Large intestine (tissue), 3 donors: ENCODE measurements at regions not wholly inside any gene's neighbourhood (a gene's known extent, or its start where the extent isn't known, plus 50 kb on each side); places are given as distances from the start of the nearest gene placed in this dataset.

Source experiments
- DNase-seq, 2 donors: peaks; one replicate each; pipeline versions ENCODE4 v3.0.0 to v3.0.0-alpha.2; 2013
- H3K27ac ChIP-seq: one replicate; pipeline ENCODE4 v1.5.1; 2013; ENCODE audit warnings: low read length
- H3K27me3 ChIP-seq: 2 replicates; pipeline ENCODE4 v1.6.1; 2013; ENCODE audit warnings: low read length; ENCODE audit not compliant: control insufficient read depth, insufficient read depth
- H3K36me3 ChIP-seq: 2 replicates; pipeline ENCODE4 v1.6.1; 2013; ENCODE audit warnings: low read length; ENCODE audit not compliant: control insufficient read depth, insufficient read depth
- H3K4me1 ChIP-seq: one replicate; pipeline ENCODE4 v1.6.1; 2013; ENCODE audit warnings: low read length; ENCODE audit not compliant: control insufficient read depth, insufficient read depth
- H3K4me3 ChIP-seq: one replicate; pipeline ENCODE4 v1.5.1; 2013; ENCODE audit warnings: low read length
- H3K9me3 ChIP-seq: one replicate; pipeline ENCODE4 v1.6.1; 2013; ENCODE audit warnings: mild to moderate bottlenecking, low read depth, low read length, moderate library complexity; ENCODE audit not compliant: control insufficient read depth
- WGBS: methylation state at CpG from one replicate; pipeline ENCODE4 v1.1.5; 2013; ENCODE audit warnings: low lambda C conversion rate; ENCODE audit not compliant: insufficient coverage; 5-methylcytosine and 5-hydroxymethylcytosine counted together

DNA sequence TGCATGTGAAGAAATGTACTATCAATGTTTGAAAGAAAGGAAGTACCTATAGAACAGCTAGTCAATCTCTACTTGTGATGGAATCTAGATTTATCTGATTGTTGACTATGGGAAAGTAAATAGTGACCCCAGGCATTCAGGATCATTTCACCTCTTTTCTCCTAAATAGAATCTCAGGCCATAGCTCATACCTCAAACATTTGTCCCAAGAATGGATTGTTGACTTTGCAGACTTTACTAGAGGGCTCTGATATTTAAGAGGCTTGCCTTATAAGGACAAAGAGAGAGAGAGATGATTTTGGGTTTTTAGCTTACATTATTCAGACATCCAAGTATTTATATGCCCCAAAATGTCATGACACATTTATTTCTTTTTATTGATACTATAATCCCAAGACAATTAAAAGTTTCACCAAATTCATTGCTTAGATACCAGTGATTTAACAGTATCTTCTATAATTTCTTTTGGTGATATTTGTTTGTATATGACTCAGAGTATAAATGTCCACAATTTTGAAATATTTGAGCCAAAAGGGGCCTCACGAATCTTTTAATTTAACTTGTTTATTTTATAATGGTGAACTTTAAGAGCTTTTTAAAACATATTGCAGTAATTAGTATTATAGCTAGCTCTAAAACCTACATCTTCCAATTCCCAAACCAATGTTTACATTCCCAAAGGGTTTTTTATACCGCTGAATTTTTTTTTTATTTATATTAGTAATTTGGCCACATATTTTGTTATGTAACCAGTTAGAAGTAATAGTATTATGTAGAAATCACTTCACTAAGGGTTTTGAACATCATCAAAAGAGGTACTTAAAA, 614.1 kb downstream of the PCDH7 start:
- 86% methylated on average over 1 of the region's 2 CpGs for WGBS
- DNase-seq = no peak
- Histone ChIP-seq H3K4me1 (no peaks in the 10 kb centered on the region), H3K27ac (no peak overlapping the region), H3K9me3 (no peaks in the 10 kb centered on the region), H3K27me3 (no peaks in the 10 kb centered on the region), H3K4me3 (no peak overlapping the region), H3K36me3 (no peaks in the 10 kb centered on the region)

DNA sequence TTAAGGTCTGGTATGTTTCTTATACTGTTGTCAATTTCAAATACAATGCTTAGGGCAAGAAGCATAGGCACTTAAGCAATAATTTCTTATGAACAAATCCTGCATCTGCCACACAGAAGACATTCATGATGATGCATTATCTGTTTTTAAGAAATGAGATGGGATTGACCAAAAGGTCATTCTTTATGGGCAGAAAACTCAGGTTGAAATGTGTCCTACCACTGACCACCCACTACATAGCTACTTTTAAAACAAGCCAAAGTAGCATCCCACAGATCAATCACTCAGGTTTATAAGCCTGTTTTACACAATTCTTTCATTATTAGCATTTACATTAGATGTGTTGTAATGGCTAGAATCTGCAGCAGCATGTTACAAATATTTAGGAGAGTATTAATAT, 617.8 kb downstream of the PCDH7 start:
- DNase-seq = no peak
- no peaks in the 10 kb centered on the region for H3K27me3 ChIP-seq

DNA sequence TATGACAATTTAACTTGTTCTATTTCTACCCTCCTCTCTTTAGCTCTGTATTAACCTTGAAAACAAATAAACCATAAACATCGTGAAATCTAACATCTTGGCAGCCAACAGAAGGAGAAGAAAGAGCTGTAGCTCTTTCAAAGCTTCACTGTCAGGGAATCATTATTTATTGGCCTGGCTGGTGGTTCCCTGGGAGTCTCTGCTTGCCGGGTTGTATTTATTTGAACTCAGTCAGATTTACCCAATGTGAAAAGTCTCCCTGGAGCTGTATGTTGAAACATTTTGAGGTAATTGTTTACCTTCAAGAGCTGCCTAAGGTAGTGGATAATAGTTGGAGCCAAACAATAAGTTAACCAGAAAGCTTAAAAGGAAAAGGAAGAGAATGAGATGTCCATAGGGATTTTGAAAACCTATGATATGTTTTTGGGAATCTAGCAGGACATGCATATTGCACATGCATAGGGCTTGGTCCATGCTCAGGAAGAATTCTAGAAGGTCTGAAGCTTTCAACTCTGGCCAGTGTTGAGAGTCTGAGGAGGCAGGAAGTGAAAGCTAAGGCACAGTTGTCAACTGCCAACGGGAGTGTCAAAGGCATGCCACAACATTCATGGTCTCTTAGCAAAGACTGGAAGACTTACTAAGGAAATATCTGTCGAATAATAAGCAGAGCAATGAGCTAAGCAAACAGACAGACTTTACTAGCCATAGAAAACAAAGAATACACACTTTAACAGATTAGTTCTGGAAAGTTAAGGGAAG, 621.6 kb downstream of the PCDH7 start:
- Histone ChIP-seq H3K9me3 (no peaks in the 10 kb centered on the region), H3K4me1 (no peaks in the 10 kb centered on the region), H3K36me3 (no peaks in the 10 kb centered on the region), H3K27ac (no peak overlapping the region), H3K27me3 (no peaks in the 10 kb centered on the region), H3K4me3 (no peak overlapping the region)
- WGBS = 67% methylated on average over 1 of the region's 4 CpGs
- DNase-seq = no peak

More for the DNA sequence above, 617.8 kb downstream of the PCDH7 start:
- Histone ChIP-seq H3K4me1 (no peaks in the 10 kb centered on the region), H3K4me3 (no peak overlapping the region), H3K36me3 (no peaks in the 10 kb centered on the region), H3K9me3 (no peaks in the 10 kb centered on the region), H3K27ac (no peak overlapping the region)

DNA sequence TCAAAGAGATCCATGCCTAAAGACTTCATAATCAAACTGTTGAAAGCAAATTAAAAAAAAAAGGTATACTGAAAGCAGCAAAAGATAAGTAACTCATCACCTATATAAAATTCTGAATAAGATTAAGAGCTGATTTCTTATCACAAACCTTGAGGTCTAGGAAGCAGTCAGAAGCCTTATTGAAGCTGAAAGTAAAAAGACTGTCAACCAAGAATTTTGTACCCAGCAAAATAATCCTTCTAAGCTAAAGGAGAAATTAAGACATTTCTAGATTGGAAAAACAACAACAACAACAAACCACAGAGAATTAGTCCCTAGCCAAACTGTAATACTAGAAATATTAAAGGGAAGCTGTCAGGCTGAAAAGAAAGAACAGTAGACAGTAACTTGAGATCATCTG, 622.9 kb downstream of the PCDH7 start:
- Histone ChIP-seq H3K4me3 (no peak overlapping the region), H3K9me3 (no peaks in the 10 kb centered on the region), H3K36me3 (no peaks in the 10 kb centered on the region), H3K27me3 (no peaks in the 10 kb centered on the region), H3K4me1 (no peaks in the 10 kb centered on the region), H3K27ac (no peak overlapping the region)
- DNase-seq = no peak

DNA sequence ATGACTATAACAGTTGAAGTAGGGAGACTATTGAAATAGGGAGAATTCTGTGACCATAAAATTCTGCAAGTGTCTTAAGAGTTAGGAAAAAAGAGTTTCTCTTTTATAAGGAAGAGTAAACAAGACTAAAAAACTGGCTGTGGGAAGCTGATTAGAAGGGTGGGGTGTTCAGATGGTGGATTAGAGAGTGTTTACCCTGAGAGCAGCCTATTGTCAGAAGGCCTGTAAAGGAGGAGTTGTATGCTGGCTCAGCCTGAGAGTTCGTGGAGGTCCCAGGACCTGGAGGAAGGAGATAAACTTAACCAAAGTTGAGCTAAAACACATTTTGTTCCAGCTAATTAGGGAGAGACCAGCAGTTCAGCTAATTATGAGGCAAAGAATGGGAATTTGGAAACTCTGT, 629.7 kb downstream of the PCDH7 start:
- WGBS = 20% methylated on average over 1 of the region's 1 CpG
- no peaks in the 10 kb centered on the region for H3K27me3 ChIP-seq
- DNase-seq = no peak
- H3K9me3 ChIP-seq = no peaks in the 10 kb centered on the region
- no peaks in the 10 kb centered on the region for H3K4me1 ChIP-seq
- H3K4me3 ChIP-seq = no peak overlapping the region
- H3K27ac ChIP-seq = no peak overlapping the region
- H3K36me3 ChIP-seq = no peaks in the 10 kb centered on the region

DNA sequence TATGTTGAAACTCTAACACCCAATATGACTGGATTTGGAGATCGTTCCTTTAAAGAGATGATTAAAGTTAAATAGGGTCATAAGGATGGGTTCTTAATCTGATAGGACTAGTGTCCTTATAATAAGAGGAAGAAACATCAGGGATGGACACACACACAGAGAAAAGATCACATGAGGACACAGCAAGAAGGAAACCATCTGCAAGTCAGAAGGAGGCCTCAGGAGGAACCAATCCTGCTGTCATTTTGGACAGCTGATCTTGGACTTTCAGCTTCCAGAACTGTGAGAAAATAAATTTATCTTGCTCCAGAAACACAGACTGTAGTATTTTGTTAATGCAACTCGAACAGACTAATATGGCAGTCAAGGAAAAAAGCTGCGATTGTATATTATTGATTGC, 631.5 kb downstream of the PCDH7 start:
- H3K9me3 ChIP-seq = no peaks in the 10 kb centered on the region
- DNase-seq = no peak
- no peaks in the 10 kb centered on the region for H3K27me3 ChIP-seq
- H3K36me3 ChIP-seq = no peaks in the 10 kb centered on the region
- H3K4me1 ChIP-seq = no peaks in the 10 kb centered on the region
- 94% methylated on average over 2 of the region's 3 CpGs for WGBS
- no peak overlapping the region for H3K27ac ChIP-seq
- H3K4me3 ChIP-seq = no peak overlapping the region

DNA sequence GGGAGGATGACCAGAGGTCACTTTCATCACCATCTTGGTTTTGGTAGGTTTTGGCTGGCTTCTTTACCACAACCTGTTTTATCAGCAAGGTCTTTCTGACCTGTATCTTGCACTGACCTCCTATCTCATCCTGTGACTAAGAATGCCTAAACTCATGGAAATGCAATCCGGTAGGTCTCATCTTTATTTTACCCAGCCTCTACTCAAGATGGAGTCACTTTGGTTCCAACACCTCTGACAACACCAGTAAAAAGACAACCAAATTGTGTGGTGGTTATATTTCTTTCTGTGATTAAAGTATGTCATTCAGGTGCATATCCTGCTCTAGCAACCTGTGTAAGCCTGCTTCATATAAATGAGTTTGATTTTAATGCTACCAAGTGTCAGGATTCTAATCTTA, 636.7 kb downstream of the PCDH7 start:
- H3K27ac ChIP-seq = no peak overlapping the region
- H3K4me1 ChIP-seq = no peaks in the 10 kb centered on the region
- no CpG with 5 or more reads among the region's 1 CpG for WGBS
- DNase-seq = no peak
- no peaks in the 10 kb centered on the region for H3K36me3 ChIP-seq
- no peaks in the 10 kb centered on the region for H3K9me3 ChIP-seq
- no peak overlapping the region for H3K4me3 ChIP-seq
- H3K27me3 ChIP-seq = no peaks in the 10 kb centered on the region

DNA sequence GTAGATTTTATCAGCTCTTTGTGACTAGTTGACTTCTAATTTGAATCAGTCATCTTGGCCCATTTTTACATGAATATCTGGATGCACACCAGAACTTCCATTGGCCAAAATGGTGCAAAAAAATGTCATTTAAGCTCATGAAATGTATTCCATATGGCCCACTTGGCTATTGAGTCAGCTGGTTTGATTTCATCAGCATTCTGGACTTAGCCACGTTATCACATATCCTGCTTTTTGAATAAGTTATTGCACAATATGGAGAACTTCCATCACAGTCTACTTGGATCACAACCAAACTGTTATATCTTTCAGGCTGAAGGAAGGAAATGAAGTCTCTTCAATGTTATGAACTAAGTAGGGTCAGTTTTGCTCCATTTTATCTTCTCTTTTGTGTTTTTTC, 640.6 kb downstream of the PCDH7 start:
- no CpG with 5 or more reads among the region's 1 CpG for WGBS
- no peak for DNase-seq
- H3K4me1 ChIP-seq = no peaks in the 10 kb centered on the region
- H3K4me3 ChIP-seq = no peak overlapping the region
- no peaks in the 10 kb centered on the region for H3K9me3 ChIP-seq
- no peak overlapping the region for H3K27ac ChIP-seq
- no peaks in the 10 kb centered on the region for H3K36me3 ChIP-seq
- H3K27me3 ChIP-seq = no peaks in the 10 kb centered on the region

DNA sequence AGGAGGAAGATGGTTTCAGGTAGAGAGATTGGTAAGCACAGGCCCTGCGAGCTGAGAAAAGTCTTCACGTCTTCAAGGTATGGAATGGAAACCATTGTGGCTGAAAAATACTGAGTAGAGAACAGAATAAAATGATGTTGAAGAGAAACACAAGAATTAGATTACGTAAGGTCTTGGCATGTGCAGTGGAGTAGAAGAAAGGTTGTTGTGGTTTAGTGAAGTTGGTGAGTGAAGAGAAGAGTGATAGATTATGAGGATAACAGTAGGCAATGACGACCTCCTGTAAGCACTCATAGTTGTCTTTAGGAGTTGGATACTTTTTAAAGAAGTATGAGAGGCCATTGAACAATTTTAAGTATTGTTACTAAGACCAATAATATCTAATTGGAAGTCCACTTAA, 642.6 kb downstream of the PCDH7 start:
- WGBS = 94% methylated on average over 3 of the region's 4 CpGs
- H3K27me3 ChIP-seq = no peaks in the 10 kb centered on the region
- no peak for DNase-seq
- no peaks in the 10 kb centered on the region for H3K36me3 ChIP-seq
- H3K4me3 ChIP-seq = no peak overlapping the region
- no peaks in the 10 kb centered on the region for H3K9me3 ChIP-seq
- no peak overlapping the region for H3K27ac ChIP-seq
- H3K4me1 ChIP-seq = no peaks in the 10 kb centered on the region

DNA sequence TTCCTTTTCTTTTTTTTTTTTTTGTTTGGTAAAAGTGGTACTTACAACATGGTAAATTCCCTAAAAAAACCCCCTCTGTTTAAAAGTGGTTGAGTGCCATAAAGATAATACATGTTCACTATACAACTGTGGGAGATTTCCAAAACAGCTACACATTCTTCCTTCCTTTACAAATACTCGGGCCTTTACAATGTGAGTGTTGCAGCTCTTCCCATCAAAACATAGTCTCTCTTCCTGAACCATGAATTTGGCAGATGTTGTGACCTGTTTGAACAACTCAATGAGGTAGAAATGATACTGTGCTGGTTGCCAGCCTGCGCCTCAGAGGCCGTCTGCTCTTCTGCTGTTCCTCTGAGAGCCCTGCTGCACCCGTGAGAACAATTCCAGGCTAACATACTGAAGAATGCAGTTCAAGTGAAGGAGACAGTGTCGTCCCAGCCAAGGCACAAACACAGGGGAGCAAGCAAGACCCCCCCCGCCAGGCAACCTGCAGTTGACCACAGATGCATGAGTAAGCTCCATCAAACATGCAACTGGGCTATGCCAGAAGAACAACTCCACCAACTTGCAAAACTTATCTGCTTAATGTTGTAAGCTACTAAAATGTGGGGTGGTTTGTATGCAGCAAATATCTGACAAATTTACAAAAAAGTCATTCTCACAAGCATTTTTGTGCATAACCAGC, 645.0 kb downstream of the PCDH7 start:
- Histone ChIP-seq H3K36me3 (no peaks in the 10 kb centered on the region), H3K4me3 (no peak overlapping the region), H3K27me3 (no peaks in the 10 kb centered on the region), H3K4me1 (no peaks in the 10 kb centered on the region), H3K27ac (no peak overlapping the region), H3K9me3 (no peaks in the 10 kb centered on the region)
- WGBS = no CpG with 5 or more reads among the region's 6 CpGs
- DNase-seq = no peak
